WTC11 (cell line): ENCODE measurements at regions not wholly inside any gene's neighbourhood (a gene's known extent, or its start where the extent isn't known, plus 50 kb on each side); places are given as distances from the start of the nearest gene placed in this dataset.

Experiments
- ATAC-seq: fragments of 200-7000 bp; cut with Tn5 transposase; 2 replicates; pipeline ENCODE4 v1.10.0; 2021; ENCODE audit warnings: mild to moderate bottlenecking, moderate library complexity
- CTCF ChIA-PET: fragments of 300-600 bp; sonication (Branson Sonifier 250); formaldehyde crosslinking; loops from one replicate; lab custom pipeline; 2021; ENCODE audit warnings: antibody characterized with exemption; lab: Charles Lee
- POLR2A ChIA-PET: fragments of 350-600 bp; sonication (Branson Sonifier 250); formaldehyde crosslinking; loops from one replicate; lab custom pipeline; 2021; ENCODE audit warnings: antibody characterized with exemption; lab: Charles Lee
- DNase-seq: peaks from one replicate; pipeline ENCODE4 v3.0.0; 2021; ENCODE audit warnings: low spot score
- H3K27ac Mint-ChIP-seq: 2 replicates; pipeline ENCODE4 v1.8.0; 2021; ENCODE audit warnings: mixed read lengths
- H3K27me3 Mint-ChIP-seq: 2 replicates; pipeline ENCODE4 v1.8.0; 2021; ENCODE audit warnings: low read depth, mild to moderate bottlenecking, moderate library complexity, mixed read lengths
- H3K36me3 Mint-ChIP-seq: 2 replicates; pipeline ENCODE4 v1.8.0; 2021; ENCODE audit warnings: mixed read lengths
- H3K4me1 Mint-ChIP-seq: 2 replicates; pipeline ENCODE4 v1.8.0; 2022; ENCODE audit warnings: mixed read lengths
- H3K4me3 Mint-ChIP-seq: 2 replicates; pipeline ENCODE4 v1.8.0; 2021; ENCODE audit warnings: mild to moderate bottlenecking, moderate library complexity, mixed read lengths
- H3K9me3 Mint-ChIP-seq: 2 replicates; pipeline ENCODE4 v1.8.0; 2021; ENCODE audit warnings: mixed read lengths
- ATF1 ChIP-seq: sonication (generic); formaldehyde crosslinking; IDR thresholded peaks from 2 replicates; pipeline ENCODE4 v1.8.1; 2023; ENCODE audit warnings: mild to moderate bottlenecking, moderate library complexity, missing genetic modification reagents
- ATF3 ChIP-seq: sonication (generic); formaldehyde crosslinking; conservative IDR thresholded peaks from 2 replicates; pipeline ENCODE4 v1.8.1; 2022; ENCODE audit warnings: mild to moderate bottlenecking, missing genetic modification reagents
- ATF6 ChIP-seq: sonication (generic); formaldehyde crosslinking; IDR thresholded peaks from 2 replicates; pipeline ENCODE4 v1.8.1; 2023; ENCODE audit warnings: mild to moderate bottlenecking, missing genetic modification reagents
- FOXJ3 ChIP-seq: sonication (generic); formaldehyde crosslinking; IDR thresholded peaks from 2 replicates; pipeline ENCODE4 v1.9.0; 2021; ENCODE audit warnings: missing genetic modification reagents, mild to moderate bottlenecking, borderline replicate concordance
- FOXP1 ChIP-seq: sonication (generic); formaldehyde crosslinking; IDR thresholded peaks from 2 replicates; pipeline ENCODE4 v1.8.0; 2022; ENCODE audit warnings: missing genetic modification reagents, mild to moderate bottlenecking, moderate library complexity, borderline replicate concordance
- JUN ChIP-seq: sonication (generic); formaldehyde crosslinking; IDR thresholded peaks from 2 replicates; pipeline ENCODE4 v1.8.0; 2023; ENCODE audit warnings: mild to moderate bottlenecking, missing genetic modification reagents
- MYBL2 ChIP-seq: sonication (generic); formaldehyde crosslinking; IDR thresholded peaks from 2 replicates; pipeline ENCODE4 v1.8.1; 2023; ENCODE audit warnings: mild to moderate bottlenecking, moderate library complexity, missing genetic modification reagents
- NFATC4 ChIP-seq: fragments of 250-450 bp; sonication (Bioruptor Pico); IDR thresholded peaks from 2 replicates; pipeline ENCODE4 v1.9.0; 2021; ENCODE audit warnings: mild to moderate bottlenecking
- PREB ChIP-seq: sonication (generic); formaldehyde crosslinking; IDR thresholded peaks from 2 replicates; pipeline ENCODE4 v1.8.1; 2022; ENCODE audit warnings: mild to moderate bottlenecking, missing genetic modification reagents, moderate library complexity, borderline replicate concordance
- SMAD3 ChIP-seq: sonication (generic); formaldehyde crosslinking; IDR thresholded peaks from 2 replicates; pipeline ENCODE4 v1.8.0; 2022; ENCODE audit warnings: missing genetic modification reagents, mild to moderate bottlenecking, borderline replicate concordance
- TEAD1 ChIP-seq: sonication (generic); formaldehyde crosslinking; IDR thresholded peaks from 2 replicates; pipeline ENCODE4 v1.8.0; 2022; ENCODE audit warnings: mild to moderate bottlenecking, missing genetic modification reagents
- TEAD4 ChIP-seq: sonication (generic); formaldehyde crosslinking; IDR thresholded peaks from 2 replicates; pipeline ENCODE4 v1.8.0; 2022; ENCODE audit warnings: mild to moderate bottlenecking, missing genetic modification reagents
- USF1 ChIP-seq: sonication (generic); formaldehyde crosslinking; IDR thresholded peaks from 2 replicates; pipeline ENCODE4 v1.8.0; 2022; ENCODE audit warnings: mild to moderate bottlenecking, missing genetic modification reagents
- ZNF121 ChIP-seq: sonication (generic); formaldehyde crosslinking; IDR thresholded peaks from 2 replicates; pipeline ENCODE4 v1.8.0; 2023; ENCODE audit warnings: missing genetic modification reagents
- ZNF219 ChIP-seq: sonication (generic); formaldehyde crosslinking; IDR thresholded peaks from 2 replicates; pipeline ENCODE4 v1.8.0; 2023; ENCODE audit warnings: missing genetic modification reagents, mild to moderate bottlenecking, borderline replicate concordance
- ZNF263 ChIP-seq: sonication (generic); formaldehyde crosslinking; IDR thresholded peaks from 2 replicates; pipeline ENCODE4 v1.8.1; 2022; ENCODE audit warnings: low read depth, mild to moderate bottlenecking, moderate library complexity, missing genetic modification reagents
- TF ChIP-seq, protein P1 (sequence below): sonication (generic); formaldehyde crosslinking; IDR thresholded peaks from 2 replicates; pipeline ENCODE4 v1.8.1; 2023; ENCODE audit warnings: mild to moderate bottlenecking, missing genetic modification reagents, borderline replicate concordance
- TF ChIP-seq, protein P2 (sequence below): sonication (generic); formaldehyde crosslinking; IDR thresholded peaks from 2 replicates; pipeline ENCODE4 v1.8.1; 2022; ENCODE audit warnings: low read depth, mild to moderate bottlenecking, moderate library complexity, missing genetic modification reagents, borderline replicate concordance
- TF ChIP-seq, protein P3 (sequence below): sonication (generic); formaldehyde crosslinking; IDR thresholded peaks from 2 replicates; pipeline ENCODE4 v1.8.0; 2022; ENCODE audit warnings: missing genetic modification reagents
- TF ChIP-seq, protein P4 (sequence below): fragments of 250-450 bp; sonication (Bioruptor Pico); IDR thresholded peaks from 2 replicates; pipeline ENCODE4 v1.9.0; 2021; ENCODE audit warnings: moderate library complexity, mild to moderate bottlenecking, inconsistent platforms, borderline replicate concordance
- TF ChIP-seq, protein P5 (sequence below): sonication (generic); formaldehyde crosslinking; IDR thresholded peaks from 2 replicates; pipeline ENCODE4 v1.8.1; 2022; ENCODE audit warnings: mild to moderate bottlenecking, moderate library complexity, missing genetic modification reagents

GRCh38 chr3:6248528-6248927 is 612.4 kb upstream of the GRM7 start:
- Mint-ChIP-seq H3K9me3 (peaks cover 68% of the 10 kb centered on the region), H3K27me3 (0 out of 2 replicates have a peak, but pooled peaks cover 5% of the 10 kb centered on the region), H3K36me3 (peaks cover 31% of the 10 kb centered on the region), H3K4me1 (peaks cover 5% of the 10 kb centered on the region), H3K4me3 (no peak overlapping the region), H3K27ac (no peak overlapping the region)
- ATAC-seq (no peak), DNase-seq (no peak)
- ChIA-PET CTCF (no interaction called here), POLR2A (no interaction called here)
- TF ChIP-seq FOXP1 (CRISPR knock-in tag) (no peak), TEAD4 (CRISPR knock-in tag) (no peak), FOXJ3 (no peak), ATF6 (no peak), ZNF121 (no peak), NFATC4 (CRISPR knock-in tag) (no peak), MYBL2 (CRISPR knock-in tag) (no peak), JUN (CRISPR knock-in tag) (no peak), SMAD3 (CRISPR knock-in tag) (no peak)
- TF ChIP-seq, protein P1, sequence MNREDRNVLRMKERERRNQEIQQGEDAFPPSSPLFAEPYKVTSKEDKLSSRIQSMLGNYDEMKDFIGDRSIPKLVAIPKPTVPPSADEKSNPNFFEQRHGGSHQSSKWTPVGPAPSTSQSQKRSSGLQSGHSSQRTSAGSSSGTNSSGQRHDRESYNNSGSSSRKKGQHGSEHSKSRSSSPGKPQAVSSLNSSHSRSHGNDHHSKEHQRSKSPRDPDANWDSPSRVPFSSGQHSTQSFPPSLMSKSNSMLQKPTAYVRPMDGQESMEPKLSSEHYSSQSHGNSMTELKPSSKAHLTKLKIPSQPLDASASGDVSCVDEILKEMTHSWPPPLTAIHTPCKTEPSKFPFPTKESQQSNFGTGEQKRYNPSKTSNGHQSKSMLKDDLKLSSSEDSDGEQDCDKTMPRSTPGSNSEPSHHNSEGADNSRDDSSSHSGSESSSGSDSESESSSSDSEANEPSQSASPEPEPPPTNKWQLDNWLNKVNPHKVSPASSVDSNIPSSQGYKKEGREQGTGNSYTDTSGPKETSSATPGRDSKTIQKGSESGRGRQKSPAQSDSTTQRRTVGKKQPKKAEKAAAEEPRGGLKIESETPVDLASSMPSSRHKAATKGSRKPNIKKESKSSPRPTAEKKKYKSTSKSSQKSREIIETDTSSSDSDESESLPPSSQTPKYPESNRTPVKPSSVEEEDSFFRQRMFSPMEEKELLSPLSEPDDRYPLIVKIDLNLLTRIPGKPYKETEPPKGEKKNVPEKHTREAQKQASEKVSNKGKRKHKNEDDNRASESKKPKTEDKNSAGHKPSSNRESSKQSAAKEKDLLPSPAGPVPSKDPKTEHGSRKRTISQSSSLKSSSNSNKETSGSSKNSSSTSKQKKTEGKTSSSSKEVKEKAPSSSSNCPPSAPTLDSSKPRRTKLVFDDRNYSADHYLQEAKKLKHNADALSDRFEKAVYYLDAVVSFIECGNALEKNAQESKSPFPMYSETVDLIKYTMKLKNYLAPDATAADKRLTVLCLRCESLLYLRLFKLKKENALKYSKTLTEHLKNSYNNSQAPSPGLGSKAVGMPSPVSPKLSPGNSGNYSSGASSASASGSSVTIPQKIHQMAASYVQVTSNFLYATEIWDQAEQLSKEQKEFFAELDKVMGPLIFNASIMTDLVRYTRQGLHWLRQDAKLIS (CRISPR knock-in tag) = no peak
- TF ChIP-seq, protein P2, sequence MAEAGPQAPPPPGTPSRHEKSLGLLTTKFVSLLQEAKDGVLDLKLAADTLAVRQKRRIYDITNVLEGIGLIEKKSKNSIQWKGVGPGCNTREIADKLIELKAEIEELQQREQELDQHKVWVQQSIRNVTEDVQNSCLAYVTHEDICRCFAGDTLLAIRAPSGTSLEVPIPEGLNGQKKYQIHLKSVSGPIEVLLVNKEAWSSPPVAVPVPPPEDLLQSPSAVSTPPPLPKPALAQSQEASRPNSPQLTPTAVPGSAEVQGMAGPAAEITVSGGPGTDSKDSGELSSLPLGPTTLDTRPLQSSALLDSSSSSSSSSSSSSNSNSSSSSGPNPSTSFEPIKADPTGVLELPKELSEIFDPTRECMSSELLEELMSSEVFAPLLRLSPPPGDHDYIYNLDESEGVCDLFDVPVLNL (CRISPR knock-in tag) = no peak
- TF ChIP-seq, protein P3, sequence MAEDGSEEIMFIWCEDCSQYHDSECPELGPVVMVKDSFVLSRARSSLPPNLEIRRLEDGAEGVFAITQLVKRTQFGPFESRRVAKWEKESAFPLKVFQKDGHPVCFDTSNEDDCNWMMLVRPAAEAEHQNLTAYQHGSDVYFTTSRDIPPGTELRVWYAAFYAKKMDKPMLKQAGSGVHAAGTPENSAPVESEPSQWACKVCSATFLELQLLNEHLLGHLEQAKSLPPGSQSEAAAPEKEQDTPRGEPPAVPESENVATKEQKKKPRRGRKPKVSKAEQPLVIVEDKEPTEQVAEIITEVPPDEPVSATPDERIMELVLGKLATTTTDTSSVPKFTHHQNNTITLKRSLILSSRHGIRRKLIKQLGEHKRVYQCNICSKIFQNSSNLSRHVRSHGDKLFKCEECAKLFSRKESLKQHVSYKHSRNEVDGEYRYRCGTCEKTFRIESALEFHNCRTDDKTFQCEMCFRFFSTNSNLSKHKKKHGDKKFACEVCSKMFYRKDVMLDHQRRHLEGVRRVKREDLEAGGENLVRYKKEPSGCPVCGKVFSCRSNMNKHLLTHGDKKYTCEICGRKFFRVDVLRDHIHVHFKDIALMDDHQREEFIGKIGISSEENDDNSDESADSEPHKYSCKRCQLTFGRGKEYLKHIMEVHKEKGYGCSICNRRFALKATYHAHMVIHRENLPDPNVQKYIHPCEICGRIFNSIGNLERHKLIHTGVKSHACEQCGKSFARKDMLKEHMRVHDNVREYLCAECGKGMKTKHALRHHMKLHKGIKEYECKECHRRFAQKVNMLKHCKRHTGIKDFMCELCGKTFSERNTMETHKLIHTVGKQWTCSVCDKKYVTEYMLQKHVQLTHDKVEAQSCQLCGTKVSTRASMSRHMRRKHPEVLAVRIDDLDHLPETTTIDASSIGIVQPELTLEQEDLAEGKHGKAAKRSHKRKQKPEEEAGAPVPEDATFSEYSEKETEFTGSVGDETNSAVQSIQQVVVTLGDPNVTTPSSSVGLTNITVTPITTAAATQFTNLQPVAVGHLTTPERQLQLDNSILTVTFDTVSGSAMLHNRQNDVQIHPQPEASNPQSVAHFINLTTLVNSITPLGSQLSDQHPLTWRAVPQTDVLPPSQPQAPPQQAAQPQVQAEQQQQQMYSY = no peak
- TF ChIP-seq, protein P4, sequence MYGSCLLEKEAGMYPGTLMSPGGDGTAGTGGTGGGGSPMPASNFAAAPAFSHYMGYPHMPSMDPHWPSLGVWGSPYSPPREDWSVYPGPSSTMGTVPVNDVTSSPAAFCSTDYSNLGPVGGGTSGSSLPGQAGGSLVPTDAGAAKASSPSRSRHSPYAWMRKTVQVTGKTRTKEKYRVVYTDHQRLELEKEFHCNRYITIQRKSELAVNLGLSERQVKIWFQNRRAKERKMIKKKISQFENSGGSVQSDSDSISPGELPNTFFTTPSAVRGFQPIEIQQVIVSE (CRISPR knock-in tag) = no peak

- no peak overlapping the region for H3K27ac Mint-ChIP-seq
- POLR2A ChIA-PET = no interaction called here
- CTCF ChIA-PET = no interaction called here
- TF ChIP-seq ZNF263 (CRISPR knock-in tag) = no peak
- TF ChIP-seq, protein P5, sequence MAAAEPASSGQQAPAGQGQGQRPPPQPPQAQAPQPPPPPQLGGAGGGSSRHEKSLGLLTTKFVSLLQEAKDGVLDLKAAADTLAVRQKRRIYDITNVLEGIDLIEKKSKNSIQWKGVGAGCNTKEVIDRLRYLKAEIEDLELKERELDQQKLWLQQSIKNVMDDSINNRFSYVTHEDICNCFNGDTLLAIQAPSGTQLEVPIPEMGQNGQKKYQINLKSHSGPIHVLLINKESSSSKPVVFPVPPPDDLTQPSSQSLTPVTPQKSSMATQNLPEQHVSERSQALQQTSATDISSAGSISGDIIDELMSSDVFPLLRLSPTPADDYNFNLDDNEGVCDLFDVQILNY (CRISPR knock-in tag) = no peak
- TF ChIP-seq JUN (CRISPR knock-in tag) = no peak
- no peak for TF ChIP-seq USF1 (CRISPR knock-in tag)
- no peak for TF ChIP-seq ATF1 (CRISPR knock-in tag)
- no peak for TF ChIP-seq ZNF219
- no peak for TF ChIP-seq TEAD1 (CRISPR knock-in tag)
- no peak for TF ChIP-seq PREB (CRISPR knock-in tag)
- no peak for TF ChIP-seq ATF3 (CRISPR knock-in tag)
These were observed 611.2 kb upstream of the GRM7 start for GRCh38 chr3:6249679-6250078.

More at GRCh38 chr3:6249679-6250078, 611.2 kb upstream of the GRM7 start:
- DNase-seq (no peak), ATAC-seq (no peak)
- H3K36me3 Mint-ChIP-seq = peaks cover 34% of the 10 kb centered on the region
- no peak overlapping the region for H3K4me3 Mint-ChIP-seq
- 0 out of 2 replicates have a peak, but pooled peaks cover 5% of the 10 kb centered on the region for H3K27me3 Mint-ChIP-seq
- peaks cover 5% of the 10 kb centered on the region for H3K4me1 Mint-ChIP-seq
- peaks cover 72% of the 10 kb centered on the region for H3K9me3 Mint-ChIP-seq
